GM21737 (cell line): ENCODE measurements at regions not wholly inside any gene's neighbourhood (a gene's known extent, or its start where the extent isn't known, plus 50 kb on each side); places are given as distances from the start of the nearest gene placed in this dataset.
"Not testable (repeated sequence)": the region's sequence is repeated elsewhere in the genome, so short reads cannot be mapped to it uniquely, and the experiment has no call there.

Experiments
- ATAC-seq: cut with Tn5 transposase; IDR thresholded peaks from one replicate; pipeline ENCODE4 v1.9.1; 2021; ENCODE audit warnings: mild to moderate bottlenecking, moderate library complexity; ENCODE audit not compliant: unreplicated experiment

DNA sequence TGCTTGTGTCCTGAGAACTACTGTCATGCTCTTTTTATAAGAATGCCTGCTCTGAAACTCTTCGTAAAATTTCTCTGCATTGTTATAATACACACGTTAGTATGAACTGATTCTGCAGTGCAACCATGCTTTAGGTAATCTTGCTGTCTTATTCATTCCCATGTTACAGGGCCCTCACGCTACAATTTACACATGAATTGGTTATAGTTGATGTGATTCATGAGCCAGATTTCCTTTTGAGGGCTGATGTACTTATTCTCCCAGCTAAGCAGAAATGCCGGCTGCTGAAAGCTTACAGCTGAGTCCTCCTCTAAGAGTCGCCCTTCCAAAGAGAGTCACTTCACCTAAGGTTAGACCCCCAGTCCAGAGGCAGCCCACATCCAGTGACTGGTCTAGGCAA lies 233.5 kb upstream of the PCSK5 start:
- ATAC-seq: no peak

DNA sequence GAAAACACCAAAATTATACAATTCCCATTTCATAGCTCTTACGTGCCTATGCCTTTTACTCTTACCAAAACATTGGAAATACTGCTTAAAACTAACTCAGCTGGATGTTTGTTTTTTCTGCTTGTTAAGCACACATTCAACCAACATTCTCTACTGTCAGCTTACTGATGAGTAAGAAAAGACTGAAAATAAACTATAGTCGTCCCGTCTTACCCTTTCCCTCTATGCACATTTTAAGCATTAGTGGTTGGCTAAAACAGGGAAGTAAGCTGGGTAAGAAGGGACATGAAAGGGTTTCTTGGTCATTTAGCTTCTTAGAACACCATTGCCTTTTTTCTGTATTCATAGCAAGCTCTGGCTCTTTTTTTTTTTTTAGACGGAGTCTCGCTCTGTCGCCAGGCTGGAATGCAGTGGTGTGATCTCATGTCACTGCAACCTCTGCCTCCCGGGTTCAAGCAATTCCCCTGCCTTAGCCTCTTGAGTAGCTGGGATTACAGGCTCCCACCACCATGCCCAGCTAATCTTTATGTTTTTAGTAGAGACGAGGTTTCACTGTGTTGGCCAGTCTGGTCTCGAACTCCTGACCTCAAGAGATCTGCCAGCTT lies 232.1 kb upstream of the PCSK5 start:
- ATAC-seq: no peak

DNA sequence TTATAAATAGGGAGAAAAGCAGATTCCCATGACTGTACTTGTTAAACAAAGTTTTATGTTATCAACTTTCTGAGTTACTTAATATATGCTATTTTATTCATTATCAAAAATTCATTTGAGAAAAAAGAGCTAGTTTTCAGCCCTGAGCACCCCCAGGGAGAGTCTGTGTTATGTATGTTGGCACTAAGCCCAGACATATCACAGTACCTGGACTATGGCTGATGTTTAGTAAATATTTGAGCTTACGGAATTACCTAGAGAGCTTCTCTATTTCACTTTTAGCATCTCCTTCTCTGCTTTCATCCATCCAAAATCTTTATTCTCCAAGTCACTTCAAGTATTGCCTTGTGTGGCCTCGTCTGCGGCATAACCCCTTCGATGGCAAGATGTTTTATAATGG lies 225.9 kb upstream of the PCSK5 start:
- no peak for ATAC-seq

DNA sequence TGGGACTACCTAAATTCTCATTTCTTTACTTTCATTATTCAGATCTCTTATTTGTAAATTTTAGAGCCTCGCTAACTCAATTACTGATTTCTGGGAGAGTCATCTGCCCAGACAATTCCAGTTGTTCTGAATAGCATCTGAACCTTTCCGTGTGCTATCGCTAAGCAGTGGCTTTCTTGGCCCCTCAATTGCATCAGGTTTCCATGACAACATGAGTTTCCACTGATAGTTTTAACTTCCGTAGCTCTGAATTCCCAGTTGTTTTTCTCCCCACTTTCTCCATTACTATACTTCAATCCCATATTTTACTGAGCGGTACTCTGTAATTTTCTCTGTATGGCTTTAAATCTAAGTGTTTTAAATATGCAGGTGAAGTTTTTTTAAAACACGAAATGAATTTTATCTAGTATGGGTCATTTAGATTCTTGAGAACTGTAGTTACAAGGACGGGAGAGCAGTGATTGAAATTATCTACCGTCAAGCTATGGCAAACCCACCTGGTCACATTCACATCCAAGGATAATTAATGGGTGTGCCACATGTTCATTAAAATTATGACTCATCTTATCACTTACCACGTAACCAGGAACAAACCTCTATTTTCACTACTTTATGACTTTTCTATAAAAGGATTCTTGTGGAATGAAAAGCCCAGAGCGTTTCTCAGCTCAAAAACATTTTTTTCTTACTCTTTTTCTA lies 223.5 kb upstream of the PCSK5 start:
- no peak for ATAC-seq

DNA sequence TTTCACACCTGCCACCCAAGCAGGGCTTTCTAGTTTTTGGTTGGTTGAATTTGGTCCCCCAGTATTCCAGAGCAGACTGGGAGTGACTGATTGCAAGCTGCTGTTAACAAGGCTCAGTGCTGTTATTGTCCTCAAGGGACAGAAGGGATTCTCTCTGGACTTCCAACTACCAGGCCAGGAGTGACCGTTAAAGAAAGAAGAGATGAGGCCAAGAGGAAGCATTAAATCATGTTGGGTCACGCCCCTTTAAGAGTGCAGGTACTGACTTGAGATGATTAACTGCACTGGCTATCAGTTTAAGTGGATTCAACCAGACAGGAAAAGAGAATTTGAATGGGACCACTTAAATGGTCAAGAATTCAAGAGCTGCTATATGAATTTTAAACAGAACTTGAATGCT lies 220.8 kb upstream of the PCSK5 start:
- ATAC-seq: no peak

DNA sequence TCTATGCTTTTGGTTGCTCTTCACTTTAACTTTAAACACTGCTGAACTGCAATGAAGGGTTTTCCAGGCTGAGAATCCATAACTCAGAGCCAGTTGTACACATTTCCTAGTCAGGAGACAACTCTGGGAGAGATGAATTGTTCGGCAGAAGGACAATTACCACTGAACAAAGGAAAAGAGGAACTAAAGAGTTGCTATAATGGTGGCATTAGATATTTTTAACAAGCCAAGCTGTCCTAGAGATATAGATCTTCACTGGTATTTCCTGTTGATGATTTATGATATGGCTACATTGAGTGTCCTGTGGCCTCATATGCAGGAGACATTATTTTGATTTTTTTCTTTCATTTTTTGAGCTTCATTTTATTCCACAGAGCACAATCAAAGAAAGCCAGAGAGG lies 219.1 kb upstream of the PCSK5 start:
- ATAC-seq: no peak

DNA sequence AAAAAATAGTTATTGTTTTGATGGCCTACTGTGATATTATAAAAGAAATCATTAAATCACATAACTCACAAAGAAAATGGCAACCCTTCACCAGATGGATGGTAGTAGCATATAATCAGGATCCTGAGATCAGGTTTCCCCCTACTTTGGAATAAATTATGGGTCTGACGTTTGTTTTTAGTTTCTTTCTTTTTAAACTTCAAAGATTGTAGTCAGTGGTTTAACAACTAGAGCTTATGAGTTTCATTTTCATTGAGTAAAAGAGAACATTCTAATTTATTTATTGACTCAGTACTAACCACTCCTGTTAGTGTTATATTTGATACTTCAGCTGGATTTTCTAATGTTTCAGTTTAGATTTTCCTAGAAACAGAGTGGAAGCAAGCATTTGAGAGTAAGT lies 218.0 kb upstream of the PCSK5 start:
- ATAC-seq: no peak

DNA sequence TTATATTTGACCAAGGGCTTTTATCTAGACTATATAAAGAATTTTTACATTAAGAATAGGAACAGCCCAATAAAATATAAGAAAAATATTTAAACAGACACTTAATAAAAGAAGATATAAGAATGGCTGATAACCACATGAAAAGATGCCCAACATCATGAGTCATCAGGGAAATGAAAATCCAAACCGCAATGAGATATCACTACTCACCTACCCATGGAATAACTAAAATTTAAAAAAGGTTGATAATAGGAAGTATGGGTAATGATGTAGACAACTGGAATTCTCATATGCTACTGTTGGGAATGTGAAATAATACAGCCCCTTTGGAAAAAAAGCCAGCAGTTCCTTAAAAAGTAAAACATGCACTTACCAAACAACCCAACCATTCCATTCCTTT lies 206.9 kb upstream of the PCSK5 start:
- no peak for ATAC-seq

DNA sequence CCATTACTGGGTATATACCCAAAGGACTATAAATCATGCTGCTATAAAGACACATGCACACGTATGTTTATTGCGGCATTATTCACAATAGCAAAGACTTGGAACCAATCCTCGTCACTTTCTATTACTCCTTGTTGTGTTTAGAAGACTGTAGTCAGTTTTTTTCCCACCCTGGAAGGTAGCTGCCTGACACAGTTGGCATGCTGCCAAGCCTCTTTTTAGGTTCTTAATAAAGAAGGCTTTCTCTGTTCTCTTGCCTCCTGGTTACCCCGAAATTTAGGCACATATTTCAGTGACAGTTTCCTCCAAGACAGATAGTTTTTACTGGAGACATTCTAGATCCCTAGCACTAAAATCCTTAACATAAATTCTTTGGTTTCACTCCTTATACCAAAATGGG lies 205.4 kb upstream of the PCSK5 start:
- no peak for ATAC-seq

DNA sequence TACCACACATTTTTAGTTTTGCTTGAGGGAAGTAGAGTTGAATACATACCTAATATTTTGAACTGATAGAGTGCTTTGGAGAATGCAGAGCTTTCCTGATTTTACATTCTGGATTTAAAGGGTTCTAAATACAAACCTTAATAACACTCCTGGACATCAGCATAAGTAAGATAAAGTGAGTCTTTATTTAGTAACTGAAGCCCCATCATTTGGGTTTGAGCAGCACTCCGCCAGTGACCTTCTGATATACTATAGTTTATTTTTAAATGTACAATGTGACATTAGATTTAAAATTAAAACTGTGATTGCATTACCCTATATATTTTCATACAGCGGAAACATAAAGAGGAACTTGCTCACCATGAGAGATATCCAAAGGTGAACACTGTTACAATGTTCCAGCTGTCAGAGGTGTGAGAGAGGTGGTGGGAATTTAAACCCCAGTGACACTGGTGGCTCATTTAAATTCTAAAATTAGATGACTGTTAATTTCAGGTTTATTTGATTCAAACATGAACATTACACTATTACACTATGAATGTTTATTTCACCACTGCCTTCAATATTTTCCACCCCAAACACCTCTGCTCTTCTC lies 203.0 kb upstream of the PCSK5 start:
- no peak for ATAC-seq

DNA sequence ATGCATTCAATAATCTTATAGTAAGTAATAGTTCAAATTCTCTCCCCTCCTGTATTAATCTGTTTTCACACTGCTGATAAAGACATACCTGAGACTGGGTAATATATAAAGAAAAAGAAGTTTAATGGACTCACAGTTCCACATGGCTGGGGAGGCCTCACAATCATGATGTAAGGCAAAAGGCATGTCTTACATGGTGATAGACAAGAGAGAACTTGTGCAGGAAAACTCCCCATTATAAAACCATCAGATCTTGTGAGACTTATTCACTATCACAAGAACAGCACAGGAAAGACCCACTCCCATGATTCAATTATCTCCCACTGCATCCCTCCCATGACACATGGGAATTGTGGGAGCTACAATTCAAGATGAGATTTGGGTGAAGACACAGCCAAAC lies 199.9 kb upstream of the PCSK5 start:
- not testable (repeated sequence) for ATAC-seq

DNA sequence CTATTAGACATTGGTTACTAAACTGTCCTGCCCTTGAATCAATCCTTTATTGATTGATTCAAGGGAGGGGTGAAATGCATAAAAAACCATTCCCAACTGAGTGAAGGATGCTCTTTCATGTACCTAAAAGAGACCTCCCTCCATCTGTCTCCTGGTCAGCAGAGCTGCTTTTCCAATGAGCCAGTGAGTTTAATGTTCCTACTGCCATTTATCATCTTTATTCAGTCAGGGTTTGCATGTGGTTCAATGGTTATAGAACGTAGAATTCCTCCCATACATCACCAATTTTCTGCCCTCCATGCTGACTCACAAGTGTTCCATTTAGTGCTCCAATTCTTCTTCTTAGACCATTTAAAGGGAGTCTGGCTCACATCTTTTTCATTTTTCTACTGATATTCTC lies 199.1 kb upstream of the PCSK5 start:
- ATAC-seq: no peak

DNA sequence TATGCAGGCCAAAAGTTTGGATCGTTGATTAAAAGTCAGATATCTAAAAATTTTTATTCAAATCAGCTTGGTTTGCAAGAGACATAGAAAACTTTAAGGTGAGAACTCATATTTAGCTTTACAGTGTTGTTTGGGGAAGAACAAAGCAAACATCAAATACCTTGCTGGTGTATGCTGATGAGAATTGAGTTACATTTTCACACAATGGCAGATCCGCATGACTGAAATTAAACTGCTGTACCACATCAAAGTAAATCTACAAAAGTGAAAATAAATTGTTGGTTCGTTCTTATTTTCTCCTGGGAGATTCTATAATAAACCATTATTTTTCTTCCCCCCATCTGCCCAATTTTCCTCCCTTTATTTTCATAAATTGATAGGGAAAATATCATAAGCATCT lies 198.2 kb upstream of the PCSK5 start:
- no peak for ATAC-seq

DNA sequence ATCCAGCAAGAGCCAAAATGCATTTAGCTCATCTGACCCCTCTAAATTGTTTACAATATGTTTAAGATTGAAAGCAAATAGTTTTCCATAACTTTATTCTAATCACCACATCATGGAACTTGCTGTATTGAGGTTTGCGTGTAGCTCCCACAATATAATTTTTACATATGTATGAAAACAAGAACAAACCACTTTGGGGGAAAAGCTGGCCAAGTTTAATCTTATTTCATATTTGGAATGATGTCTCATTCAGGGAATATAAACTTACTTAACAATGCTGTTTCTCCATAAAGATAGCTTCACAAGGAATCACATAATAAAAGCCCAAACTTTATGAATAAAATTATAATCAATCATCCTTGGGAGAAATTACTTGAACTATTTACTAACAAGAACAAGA lies 194.6 kb upstream of the PCSK5 start:
- no peak for ATAC-seq

DNA sequence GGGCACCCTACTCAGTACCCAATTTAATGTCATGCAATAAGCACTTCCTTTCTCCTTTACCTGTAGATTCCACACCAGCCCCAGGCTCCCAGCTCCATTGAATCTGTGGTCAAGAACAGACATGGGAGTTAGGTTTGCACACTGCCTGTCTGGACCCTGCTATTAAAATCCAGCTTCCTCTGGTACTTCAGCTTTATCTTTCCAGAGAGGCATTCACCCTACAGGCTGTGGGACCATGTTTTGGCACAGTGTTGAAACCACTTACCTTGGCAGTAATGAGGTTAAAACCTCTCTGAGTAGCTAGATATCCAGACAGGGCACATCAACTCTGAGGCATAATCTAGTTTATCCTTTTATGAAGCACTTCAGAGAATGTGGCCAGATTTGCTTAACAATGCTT lies 191.5 kb upstream of the PCSK5 start:
- ATAC-seq: no peak

DNA sequence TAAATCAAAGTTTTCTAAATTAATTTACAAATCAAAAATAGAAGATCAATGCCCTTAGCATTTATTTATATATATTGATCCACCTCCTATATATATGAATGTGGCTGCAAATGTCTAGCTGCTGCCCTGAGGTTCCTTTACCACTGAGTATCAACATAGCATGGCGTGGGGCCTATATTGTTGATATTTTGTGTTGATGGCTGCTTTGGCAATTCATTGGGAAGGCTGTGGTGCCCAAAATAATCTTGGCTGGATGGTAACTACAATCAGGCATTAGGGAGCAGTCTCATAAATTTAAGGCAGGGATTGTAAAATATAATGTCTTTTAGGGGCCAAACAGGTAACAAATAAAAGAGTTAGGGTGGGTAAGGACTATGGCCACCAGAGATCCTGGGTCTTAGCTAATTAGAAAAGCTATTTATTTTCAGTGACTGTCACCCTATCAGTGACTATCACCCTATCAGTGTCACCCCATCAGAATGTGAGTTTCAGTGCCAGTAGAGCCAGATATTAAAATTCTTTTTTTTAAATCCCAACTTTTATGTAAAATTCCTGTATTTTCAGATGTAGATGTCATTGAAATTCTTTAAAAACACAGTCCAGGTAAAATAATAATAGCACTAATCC lies 190.7 kb upstream of the PCSK5 start:
- no peak for ATAC-seq

DNA sequence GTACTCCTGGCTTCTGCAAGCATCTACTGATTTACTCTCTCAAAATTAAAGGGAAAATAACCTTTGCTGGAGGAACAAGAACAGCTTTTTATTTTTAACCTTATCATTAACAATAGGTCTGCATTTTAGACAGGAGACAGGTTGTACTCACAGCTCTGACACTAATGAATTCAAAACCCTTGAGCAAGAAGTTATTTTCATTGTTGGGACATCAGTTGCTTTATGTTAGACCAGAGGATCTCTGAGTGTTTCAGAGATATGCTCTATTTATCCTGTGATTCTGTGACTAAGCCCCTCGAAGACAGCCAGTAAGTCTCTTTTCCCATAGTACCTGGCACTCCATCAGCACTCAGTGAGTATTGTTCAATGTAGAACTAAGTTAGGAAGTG lies 190.2 kb upstream of the PCSK5 start:
- no peak for ATAC-seq

DNA sequence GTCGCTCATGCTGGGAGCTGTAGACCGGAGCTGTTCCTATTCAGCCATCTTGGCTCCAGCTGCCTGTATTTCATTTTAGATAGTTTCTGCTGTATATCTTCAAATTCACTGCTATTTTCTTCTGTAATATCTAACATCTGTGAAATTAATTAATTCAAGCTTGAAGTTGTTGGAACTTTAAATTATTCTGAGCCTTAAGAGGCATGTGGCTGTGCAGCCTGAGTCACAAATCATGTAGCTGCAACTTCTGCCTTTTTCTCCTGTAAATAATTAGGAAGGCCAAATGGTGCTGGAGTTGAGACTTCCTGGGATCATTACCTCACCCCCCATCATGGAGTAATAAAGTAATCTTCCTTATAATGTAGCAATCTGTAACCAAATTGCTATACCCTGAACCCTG lies 183.3 kb upstream of the PCSK5 start:
- ATAC-seq: no peak

DNA sequence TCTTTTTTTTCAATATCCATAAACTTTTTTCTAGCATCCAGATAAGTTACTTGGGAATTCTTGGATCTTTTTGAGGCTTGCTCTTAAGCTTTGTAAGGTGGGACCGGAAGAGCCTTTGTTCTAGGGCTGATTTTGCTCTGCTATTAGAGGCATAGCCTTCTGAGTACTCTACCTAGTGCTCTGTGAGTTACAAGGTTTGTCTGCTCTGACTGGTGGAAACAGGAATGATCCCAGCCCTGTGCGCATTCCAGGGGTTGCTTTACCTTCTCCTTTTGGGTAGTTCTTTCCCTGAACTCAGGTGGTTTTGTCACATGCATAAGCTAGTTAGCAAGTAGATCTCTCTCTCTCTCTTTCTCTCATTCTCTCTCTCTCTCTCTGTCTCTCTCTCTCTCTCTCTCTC lies 180.8 kb upstream of the PCSK5 start:
- ATAC-seq: no peak

DNA sequence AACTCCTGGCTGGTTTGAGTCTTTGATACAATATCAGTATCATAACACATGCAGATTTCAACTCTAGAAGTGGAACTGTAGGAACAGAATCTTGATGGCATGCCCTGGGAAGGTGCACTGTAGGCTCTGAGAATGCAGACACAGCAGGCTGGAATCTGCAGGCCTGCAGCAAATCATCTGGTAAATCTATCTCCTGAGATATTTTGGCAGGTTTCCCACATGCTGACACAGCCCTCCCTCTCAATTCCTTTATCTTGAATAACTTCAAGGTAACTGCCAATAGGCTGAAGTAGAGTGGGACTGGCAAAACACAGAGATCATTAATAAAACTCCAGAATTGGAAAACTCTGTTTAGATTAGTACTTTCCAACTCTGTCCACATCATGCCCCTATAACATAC lies 177.8 kb upstream of the PCSK5 start:
- ATAC-seq: no peak

DNA sequence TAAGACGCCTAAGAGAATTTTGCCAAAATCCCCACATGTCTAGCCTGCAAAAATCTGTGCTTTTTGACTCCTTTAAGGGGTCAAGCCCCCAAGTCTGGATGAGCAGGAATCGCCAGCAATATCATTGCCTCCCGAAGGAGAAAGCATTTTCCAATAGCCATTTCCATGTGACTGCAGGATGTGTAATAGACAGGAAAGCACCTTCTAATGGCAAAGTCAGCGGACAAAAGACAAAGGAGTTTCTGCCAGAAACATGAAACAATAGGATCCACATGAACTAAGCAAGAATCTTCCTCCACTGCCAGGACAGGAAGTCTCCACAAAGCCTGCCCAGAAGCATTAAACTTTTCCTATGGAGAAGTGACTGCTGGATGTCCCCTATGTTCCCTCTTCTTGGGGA lies 177.1 kb upstream of the PCSK5 start:
- no peak for ATAC-seq

DNA sequence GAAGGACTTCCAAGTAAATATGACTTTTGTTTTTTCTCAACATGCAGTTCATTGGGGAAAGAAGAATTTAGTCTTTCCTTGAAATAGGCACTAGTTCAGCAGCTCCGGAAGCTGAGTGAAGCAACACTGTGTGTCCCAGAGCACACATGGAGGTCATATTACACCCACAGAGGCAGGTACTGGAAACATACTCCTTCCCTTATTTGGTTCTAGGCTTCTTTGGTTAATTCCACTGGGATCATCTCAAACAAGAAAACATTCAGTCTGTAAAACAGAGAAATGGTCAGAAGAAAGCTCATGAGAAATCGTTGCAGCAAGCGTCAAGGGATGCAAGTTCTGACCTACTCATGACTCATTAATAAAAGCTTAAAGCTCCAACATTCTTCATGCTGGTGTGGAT lies 175.1 kb upstream of the PCSK5 start:
- ATAC-seq: no peak
